Fibroblast of peridontal ligament (primary cell): ENCODE measurements at regions not wholly inside any gene's neighbourhood (a gene's known extent, or its start where the extent isn't known, plus 50 kb on each side); places are given as distances from the start of the nearest gene placed in this dataset.
"Not testable (repeated sequence)": the region's sequence is repeated elsewhere in the genome, so short reads cannot be mapped to it uniquely, and the experiment has no call there.

Source experiments
- DNase-seq: peaks from one replicate; pipeline ENCODE4 v3.0.0-alpha.2; 2010; ENCODE audit errors: extremely low read depth

DNA sequence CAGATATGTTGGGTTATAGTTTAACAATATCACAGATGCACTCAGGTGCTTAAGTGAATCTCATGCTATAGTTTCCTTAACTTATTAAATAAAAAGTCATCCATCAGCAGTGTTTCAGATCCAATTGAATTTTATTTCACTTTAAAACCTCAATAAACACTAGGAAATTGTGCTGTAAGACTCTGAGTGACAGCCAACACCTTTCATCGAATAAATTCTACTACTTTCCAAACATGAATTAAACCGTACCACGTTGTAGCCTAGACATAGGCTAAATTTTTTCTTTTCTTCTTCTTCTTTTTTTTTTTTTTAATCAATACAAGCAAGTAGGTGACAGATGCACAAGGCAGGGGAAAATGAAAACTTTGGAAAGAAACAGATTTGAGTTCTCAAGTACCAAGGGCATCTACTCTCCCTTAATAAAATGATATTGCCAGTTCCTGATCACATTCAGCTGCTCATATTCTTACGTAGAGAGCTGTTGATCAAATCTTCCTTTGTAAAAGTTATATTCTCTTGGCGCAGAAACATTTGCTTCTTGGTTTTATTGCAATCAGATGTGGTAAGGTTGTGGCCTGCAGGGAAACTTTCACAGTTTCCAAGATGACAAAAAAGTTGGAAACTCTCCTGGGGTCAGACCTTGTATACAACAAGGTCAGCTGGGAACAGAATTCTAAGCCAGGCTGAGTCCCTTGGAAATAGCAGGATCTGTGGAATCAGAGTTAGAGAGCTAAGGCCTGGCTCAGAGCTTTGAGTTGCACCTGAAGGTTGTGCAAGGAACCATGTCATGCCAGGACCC lies 147.7 kb downstream of the CD47 start:
- peak; percentile 51 for DNase-seq

DNA sequence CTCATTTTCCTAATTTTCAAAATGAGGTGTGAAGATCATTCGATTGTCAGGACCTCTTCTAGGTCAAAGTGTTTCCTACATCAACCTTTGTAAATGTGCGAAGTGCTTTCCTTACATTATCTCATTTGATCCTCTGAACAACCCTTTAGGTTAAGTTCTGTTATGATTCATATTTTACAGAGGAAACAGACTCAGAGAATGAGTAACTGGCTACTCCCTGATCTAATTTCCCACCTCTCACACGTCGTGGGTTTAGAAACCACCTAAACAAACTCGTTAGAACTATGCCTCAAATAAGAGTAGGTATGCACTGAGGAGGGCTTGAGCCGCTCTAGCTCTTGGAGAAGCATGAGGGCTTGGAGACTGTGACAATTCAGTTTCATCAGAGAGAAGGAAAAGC lies 148.6 kb downstream of the CD47 start:
- no peak for DNase-seq

DNA sequence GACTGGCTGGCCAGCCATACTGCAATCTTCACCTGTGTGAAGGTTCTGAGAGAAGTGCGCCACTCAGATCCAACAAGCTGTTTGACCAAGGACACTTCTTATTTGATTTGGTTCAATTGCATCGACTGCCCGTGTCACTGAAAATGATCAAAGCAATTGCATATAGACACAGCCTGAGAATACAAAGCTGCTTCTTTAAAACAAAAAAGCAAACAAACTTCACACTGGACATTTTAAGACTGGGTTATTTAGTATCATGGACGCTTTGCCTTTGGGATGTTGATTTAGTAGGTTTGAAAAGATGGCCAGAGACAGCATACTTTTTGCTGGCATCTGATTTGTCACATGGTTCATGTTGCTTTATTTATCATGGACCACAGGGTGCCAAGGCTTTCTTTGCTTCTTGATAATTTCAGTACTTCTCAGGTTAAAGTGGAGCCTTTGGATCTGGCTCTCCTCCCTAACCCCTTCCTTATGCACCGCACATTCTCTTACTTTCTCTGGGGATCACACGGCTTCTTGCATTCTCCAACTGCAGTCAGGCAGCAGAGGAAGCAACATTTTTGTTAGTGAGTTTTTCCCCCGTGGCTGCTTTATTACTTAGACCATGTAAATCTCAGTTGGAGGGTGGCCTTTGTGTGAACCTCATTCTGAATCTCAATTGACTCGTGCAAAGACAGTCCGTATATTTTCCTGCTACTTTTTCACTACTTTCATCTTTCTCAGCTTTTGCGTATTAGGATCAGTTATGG lies 151.0 kb downstream of the CD47 start:
- DNase-seq: no peak

DNA sequence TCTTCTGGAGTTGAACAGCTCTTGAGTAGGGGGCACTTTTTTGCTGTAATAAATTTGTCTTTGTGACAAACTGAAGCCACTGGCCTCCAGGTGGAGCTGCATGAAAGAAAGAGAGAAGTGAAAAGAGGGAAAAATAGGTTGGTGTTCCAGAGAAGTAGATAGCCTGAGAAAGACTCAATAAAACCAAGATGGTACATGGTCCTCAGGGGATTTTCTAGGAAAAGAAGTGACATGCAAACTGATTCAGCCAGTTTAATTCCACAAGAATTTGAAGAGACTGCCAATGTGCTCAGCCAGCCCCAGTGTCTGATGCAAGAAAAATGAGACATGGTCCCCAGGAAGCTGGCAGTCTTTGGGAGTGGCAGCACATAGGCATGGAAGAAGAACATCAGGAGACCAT lies 152.7 kb downstream of the CD47 start:
- peak; percentile 77 for DNase-seq

DNA sequence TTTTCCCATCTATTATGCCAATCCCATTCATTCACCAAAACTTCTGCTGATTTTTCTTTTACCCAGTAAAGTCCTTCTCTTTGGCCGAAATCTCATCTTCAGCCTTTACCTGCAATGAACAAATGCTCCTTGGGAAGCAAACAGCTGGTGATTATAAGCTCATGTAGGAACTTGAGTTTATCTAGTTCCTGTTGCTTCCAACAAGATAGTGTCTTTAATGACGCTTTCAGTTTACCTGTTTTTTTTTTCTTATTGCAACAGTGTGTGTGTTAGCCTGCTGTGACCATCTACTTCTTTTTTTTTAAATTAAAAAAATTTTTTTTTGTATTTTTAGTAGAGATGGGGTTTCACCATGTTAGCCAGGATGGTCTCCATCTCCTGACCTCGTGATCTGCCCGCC lies 156.0 kb downstream of the CD47 start:
- DNase-seq: no peak

DNA sequence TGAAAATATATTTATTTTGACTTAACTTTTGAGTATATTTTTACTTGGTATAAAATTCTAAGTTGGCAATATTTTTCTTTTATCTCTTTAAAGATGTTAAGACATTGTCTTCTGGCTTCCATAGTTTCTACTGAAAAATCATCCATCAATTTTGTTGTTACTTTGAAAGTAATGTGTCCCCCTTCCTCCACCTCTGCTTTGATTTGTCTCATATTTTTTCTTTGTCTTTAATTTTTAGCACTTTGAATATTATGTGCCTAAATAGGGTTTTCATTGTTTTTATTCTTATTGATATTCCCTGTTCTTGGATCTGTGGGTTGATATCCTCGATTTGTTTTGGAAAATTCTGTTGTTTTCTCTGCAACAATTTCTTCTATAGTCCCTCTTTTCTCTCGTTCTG lies 157.4 kb downstream of the CD47 start:
- DNase-seq: no peak

DNA sequence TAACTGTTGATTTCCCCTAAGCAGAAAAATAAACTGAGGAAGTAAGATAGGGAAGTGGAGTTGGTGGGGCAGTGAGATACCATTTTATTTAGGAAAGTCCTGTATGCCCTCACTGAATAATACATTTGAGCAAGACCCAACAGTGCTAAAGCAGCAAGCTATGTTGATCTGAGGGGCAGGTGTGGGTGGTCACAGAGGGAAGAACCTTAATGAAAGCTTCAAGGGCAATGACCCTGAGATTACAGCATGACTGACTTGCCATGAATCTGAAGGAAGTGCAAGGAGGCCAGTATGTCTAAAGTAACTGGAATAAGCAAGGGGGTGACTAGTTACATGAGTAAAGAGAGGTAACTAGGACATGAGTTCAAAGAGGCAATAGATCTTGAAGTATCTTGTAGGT lies 159.5 kb downstream of the CD47 start:
- DNase-seq: no peak

DNA sequence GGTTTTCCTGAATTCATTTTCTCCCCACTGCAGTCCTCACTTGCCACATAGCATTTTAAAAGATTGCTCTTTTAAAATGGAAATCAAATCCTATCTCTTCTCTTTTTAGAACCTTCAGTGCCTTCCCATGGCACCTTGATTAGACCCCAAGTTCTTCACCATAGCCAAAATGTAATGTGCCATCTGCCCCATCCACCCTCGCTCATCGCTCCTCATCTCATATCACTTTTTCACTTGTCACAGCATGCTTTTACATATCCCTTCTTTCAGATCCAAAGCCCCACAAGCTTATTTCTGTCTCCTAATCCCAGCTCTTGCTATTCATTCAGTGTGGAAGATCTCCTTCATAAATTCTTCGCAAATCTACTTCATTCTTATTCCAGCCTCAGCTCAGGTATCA lies 161.7 kb downstream of the CD47 start:
- DNase-seq: no peak

DNA sequence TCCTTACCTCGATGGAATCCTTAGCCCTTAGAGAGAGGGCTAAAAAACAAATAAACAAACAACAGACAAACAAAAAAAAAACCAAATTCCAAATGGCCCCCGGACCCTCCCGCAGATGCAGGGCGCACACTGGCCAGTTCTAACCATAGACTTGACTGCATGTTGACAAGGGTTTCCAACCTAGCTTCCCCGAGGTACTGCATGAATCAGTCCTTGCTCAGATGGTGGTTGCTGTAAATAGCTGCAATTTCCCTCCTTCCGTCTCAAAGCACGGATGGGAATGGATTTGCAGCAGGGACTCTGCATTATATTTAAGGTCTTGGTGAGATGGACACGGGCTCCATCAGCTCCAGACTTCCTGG lies 162.8 kb downstream of the CD47 start:
- peak; percentile 35 for DNase-seq

DNA sequence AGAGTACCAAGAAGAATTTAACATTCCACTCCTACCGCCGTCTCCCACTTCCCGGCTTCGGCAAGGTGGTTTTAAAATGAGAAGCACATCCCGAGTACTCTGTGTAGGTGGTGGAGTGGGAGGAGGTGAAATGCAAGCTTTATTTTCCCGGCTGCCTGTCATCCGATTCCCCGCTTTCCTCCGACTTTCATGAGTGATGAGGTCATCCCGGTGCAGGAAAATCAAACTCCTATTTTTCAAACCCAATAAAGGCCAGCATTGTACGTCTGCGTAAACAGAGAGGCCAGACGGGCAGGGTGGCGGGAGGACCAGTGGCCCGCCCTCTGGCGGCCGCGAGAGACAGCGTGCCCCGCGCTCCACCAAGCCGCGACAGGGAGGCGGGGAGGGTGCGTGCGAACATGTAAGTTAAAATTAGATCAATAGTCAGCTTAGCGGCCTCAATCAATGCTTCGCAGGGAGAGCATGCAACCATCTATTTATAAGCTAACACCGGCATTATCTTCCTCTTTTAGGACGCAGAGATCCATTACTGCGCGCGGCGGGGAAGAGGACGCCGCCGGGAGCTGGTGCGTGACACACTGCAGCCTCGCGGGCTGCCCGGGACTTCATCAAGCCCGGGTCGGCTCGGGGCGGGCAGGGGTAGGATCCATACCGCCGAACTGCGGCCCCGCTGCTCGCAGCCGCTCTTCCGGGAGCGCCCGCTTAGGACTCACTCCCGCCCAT lies 163.3 kb downstream of the CD47 start:
- DNase-seq: peak; percentile 71

DNA sequence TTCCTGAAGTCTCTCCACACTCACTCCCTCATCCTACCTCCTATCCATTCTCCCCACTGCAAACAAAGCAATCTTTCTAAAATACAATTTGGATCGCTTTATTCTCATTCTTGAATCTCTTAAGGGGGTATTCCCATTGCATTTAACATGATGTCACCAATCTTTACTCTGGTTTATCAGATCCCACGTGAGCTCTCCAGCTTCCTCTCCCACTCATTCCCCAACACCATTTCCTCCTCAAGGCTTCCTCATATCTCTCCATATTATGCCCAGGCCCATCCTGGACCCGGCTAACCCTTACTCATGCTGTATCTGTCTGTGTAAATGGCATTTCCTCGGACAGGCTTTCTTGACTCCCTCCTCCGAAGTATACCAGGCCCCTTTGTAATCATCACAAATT lies 165.0 kb downstream of the CD47 start:
- DNase-seq: no peak

DNA sequence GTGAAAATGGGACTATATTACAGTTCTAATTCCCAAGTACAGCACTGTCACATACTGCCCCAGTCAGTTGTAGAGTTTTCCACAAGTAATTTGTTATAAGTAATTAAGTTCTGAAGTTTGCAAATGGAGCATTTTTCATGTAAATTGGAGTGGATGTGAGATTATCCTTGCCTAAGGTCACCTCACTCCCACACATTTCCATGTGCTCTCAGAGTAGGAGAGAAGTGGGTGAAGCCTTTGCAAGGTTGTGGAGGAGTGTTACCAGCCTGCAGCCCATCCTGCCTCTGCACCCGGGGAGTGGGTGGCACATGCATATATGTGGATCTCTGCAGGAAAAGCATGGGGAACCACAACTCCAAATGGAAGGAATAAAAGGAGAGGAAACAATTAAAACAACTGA lies 169.8 kb downstream of the CD47 start:
- no peak for DNase-seq

DNA sequence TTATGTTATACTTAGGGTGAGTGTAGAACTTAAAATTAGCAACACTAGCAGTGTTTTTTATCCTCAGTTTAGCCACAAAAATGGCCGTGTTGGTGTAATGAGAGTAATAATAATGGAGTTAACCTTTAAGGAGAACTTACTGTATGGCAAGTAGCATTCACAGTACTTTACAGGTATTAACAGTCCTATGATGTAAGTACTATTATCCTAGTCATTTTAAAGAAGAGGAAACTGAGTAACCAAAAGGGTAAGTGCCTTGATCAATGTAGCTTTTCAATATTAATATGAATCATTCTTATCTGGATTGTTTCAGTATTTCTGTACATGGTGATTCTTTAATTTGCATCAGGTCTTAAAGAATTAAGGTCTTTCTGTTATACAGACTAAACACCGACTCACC lies 170.3 kb downstream of the CD47 start:
- no peak for DNase-seq

DNA sequence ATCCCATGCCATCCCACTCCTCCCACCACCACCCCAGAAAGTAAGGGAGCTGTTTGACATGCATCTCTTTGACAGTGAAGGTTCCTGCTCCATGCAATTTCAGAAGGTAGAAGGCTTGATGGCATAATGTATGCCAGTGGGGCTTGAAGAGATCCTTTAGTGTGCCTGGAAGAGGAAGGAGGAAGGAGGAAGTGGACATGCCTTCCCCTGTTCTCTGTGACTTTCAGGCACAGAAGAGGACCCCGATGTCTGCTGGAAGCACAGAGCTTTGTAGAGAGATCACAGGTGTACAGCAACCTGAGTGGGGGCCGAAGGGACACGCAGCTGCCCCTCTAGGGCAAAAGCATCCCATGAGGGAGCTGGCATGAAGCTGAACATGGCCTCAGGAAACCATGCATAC lies 171.6 kb downstream of the CD47 start:
- DNase-seq: no peak

DNA sequence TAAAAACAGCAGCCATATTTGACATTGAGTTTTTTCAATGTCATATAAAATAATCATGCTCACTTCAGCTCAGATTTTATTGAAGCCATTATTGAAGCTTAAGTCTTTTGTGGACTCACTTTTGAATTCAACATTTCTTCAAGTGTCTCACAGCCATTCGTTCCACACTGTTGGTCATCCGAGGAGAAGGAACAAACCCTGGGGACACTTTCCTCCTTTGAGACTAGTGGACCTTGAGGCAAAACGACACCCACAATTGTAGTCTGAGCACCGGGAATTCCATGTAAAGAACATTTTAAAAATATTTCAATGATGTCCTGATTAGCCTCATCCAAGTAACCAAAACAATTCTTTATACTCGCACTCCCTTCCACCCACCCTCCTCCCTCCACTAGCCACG lies 174.7 kb downstream of the CD47 start:
- no peak for DNase-seq

DNA sequence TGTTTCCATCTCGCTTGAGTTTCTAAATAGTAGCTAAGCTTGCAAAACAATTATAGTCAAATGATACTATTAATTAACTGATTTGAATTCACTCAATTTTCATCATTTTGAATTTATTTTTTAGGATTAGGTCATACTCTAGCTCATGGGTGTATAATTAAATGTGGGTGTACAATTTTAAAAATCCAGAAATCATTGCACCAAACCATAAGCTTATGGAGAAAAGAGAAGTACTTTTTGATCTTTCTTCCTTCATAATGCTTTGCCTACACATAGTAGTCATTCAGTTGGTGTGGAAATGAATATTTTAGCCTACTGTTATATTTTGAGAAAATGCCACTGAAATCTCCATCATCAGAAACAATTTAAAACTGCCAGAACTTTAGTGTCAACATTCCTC lies 175.1 kb downstream of the CD47 start:
- DNase-seq: no peak

DNA sequence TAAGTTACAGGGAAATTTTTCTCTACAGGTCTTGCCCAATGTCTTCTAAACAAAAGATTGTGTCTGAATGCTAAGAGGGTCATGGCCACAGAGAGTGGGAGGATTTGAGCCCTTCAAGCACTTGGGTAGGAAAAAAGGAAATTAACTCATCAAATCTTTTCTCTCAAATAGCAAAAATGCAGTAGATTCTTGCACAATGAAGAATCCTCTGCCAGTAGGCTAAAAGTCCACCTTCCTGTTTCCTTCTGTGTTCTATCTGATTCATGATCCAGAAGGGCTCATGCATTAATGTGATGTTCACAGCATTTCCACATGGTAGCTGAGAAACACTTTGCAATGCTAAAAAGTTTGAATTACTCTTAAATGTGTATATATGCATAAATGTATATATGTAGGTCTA lies 177.1 kb downstream of the CD47 start:
- DNase-seq: no peak

DNA sequence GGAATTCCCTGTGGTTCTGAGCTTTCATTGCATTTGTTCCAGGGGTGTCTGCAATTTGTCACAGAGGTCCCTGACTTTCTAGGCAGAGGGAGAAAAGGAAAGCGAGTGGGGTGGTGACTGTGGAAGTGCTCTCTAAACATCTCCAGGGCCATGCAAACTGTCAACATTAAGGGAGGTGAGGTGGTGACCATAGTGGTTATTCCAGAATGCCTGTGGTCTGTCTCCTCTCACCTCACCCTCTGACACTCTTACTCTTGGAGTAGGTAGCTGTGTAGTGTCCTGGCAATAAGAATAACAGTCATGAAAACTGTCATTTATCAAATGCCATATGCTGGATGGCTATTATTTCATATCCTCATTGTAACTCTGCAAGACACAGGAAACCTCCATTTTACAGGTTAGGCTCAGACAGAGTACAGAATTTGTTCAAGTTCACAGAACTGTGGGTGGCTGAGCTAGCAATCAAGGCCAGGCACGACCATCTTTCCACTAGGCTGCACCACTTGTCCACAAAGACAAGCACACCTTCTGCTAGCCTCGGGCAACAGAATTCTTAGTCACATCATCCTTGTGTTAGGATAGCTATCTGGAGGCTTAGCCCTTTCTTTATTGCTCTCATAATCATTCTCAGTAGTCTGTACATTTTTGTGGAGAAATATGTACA lies 179.4 kb downstream of the CD47 start:
- no peak for DNase-seq

DNA sequence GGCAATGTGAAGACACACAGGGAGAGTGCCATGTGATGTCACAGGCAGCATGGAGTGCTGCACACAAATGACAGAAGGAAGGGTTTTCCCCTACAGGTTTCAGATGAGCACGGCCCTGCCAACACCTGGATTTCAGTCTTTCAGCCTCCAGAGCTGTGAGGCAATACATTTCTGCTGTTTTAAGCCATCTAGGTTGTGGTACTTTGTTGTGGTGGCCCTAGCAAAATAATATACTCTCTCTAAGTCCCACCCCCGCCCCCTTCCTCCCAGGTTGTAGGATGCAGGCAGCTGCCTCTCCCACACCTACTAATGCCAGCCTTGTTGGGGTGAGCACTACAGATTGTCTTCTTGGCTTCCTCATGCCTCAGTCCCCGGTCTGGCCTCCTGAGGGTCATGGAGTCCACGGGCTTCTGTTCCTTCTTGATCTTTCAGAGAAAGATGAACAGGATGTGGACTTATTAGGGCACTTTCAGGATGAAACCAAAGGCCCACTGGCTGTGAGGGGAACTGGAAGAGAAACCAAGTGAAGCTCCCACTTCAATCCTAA lies 180.0 kb downstream of the CD47 start:
- DNase-seq: no peak

DNA sequence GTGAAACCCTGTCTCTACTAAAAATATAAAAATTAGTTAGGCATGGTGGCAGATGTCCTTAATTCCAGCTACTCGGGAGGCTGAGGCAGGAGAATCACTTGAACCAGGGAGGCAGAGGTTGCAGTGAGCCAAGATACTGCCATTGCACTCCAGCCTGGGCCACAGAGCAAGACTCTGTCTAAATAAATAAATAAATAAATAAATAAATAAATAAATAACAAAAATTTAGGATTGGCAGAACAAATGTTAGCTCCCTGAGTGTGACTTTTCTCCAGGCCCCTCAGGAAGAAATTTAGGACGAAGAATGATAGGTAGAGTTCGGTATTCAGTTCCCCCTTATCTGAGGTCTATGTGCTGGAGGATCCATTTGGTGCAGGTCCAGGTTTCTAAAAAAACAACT lies 181.2 kb downstream of the CD47 start:
- not testable (repeated sequence) for DNase-seq

DNA sequence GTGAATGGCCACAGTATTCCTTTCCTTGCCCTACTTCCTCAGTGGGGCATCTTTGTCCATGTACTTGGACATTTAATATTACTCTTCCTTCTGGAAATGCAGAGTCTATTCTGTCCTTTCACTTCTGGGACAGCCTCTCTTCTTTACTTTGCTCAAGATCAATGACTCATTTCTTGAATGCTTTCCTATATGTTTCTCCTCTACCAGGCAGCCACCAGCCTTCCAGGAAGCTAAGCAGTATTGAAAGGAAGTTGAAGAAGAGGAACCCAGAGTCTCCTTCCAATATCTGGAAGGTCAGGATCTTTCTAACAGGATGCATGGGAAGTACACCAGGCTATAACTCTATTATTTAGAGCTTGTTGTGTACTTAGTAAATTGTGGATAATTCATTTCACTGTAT lies 182.8 kb downstream of the CD47 start:
- no peak for DNase-seq

DNA sequence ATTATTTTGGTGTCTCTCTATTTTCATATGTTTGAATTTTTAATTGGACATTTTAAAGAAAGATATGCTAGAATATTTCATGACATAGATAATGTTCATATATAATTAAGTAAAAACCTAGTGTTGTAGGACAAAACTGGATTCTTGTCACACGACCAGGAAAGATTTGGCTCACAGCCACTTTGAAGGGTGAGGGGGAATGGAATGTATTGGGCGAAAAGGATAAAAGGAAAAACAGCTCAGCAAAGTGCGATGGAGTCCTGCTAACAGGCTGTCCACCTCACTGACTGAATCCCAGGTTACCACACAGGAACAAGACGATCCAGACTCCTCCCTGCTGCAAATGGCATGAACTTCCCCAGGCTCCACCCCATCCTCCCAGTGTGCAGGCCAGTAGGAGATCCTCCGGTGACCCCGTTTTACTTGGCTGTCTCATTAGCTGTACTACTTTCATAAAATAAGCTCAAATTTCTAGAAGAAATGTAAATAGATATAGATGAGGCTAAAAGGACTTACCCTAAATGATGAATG lies 186.2 kb downstream of the CD47 start:
- DNase-seq: no peak
